ENCODE measurements at regions not wholly inside any gene's neighbourhood (a gene's known extent, or its start where the extent isn't known, plus 50 kb on each side); places are given as distances from the start of the nearest gene placed in this dataset.

DNA sequence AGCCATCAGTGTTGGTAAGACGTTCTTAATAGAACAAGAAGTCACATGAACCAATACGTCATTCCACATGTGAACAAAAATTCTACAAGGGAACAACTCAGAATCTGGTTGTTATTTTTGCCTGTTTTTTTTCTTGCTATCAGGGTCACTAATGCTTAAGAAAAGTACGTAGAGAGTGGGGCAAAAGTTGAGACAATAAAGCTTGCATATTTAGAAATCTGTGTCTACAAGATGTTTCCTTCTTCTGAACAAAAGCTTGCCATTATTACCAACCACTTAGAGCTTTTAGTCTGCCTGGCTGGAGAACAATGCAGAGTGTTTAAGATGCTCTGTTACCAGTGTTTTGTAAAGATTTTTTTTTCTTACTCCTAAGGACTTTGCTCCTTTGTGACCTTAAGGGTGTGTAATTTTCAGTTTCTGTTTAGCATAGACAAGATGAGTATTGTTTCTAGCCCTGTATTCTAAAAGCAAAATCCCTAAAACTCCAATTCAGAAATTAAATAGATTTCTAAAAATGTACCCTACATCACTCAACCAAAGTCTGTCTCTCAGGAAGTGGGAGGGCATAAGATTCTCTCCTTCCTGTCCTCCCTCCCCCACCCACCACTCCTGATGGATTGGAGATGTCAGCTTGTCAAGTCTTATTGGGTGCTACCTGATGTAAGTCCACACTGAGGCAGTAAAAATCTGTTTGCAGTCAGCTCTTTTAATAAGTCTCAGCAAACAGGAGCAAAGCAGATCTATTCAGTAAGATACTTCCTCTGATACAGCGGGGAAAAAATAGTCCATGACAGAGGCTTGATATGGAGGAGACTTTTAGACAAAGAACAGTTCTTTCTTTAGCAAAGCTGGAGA is 267.6 kb downstream of the GRIN2B start:
- Histone ChIP-seq H3K4me2 (ENCODE audit: low read length) (no peak overlapping the region), H3K4me3 (ENCODE audit: low read length) (no peak overlapping the region), H3K36me3 (ENCODE audit: insufficient read depth, low read length) (no peaks in the 10 kb centered on the region), H3K9me3 (replicated peaks; ENCODE audit: low read length) (no peaks in the 10 kb centered on the region), H3K4me1 (ENCODE audit: control insufficient read depth, insufficient read depth, low read length) (no peaks in the 10 kb centered on the region), H3K9ac (ENCODE audit: low read depth, low read length) (no peak overlapping the region), H3K27me3 (ENCODE audit: control insufficient read depth, insufficient read depth, low read length) (no peaks in the 10 kb centered on the region)

DNA sequence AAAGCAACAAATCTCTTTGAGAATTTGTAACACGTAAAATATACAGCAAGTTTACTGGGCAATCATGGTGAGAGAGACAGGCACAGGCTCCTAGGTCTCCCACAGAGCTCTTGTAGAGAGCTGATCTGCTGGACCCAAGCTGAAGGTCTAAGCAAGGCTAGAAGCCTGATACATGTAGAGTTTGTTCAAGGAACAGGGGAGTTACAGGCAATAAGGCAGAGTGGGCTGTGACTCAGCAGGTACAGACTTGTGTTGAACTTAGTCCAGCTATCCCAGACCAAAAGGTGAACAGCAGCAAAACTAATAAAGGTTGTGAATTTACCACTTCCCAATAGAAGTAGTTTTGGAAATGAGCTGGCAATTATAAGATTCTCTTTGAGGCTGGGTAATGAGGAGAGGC is 273.6 kb downstream of the GRIN2B start:
- Histone ChIP-seq H3K9me3 (replicated peaks; ENCODE audit: low read length) (no peaks in the 10 kb centered on the region), H3K36me3 (ENCODE audit: insufficient read depth, low read length) (no peaks in the 10 kb centered on the region), H3K9ac (ENCODE audit: low read depth, low read length) (no peak overlapping the region), H3K4me3 (ENCODE audit: low read length) (no peak overlapping the region), H3K27me3 (ENCODE audit: control insufficient read depth, insufficient read depth, low read length) (peaks cover 3% of the 10 kb centered on the region), H3K4me2 (ENCODE audit: low read length) (no peak overlapping the region), H3K4me1 (ENCODE audit: control insufficient read depth, insufficient read depth, low read length) (no peaks in the 10 kb centered on the region)

DNA sequence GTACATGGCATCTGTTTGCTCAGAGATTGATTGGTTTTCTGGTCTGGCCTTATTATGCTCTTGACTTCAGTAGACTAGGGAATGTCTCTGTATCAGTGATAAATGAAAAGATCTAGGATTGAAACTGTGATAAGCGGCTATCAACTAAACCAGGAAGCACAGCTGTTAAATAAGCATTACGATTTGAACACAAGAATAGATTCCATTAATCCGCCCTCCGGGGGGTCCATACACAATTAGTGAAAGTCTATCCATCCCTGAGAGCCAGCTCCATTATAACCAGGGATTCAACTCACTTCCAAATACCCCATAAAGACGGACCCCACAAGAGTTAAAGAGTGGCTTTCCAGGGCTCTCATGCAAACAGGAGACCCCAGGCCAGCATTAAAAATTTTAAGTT is 279.0 kb downstream of the GRIN2B start:
- Histone ChIP-seq H3K4me2 (ENCODE audit: low read length) (no peak overlapping the region), H3K9me3 (replicated peaks; ENCODE audit: low read length) (no peaks in the 10 kb centered on the region), H3K4me3 (ENCODE audit: low read length) (no peak overlapping the region), H3K36me3 (ENCODE audit: insufficient read depth, low read length) (no peaks in the 10 kb centered on the region), H3K27me3 (ENCODE audit: control insufficient read depth, insufficient read depth, low read length) (peaks cover 3% of the 10 kb centered on the region), H3K4me1 (ENCODE audit: control insufficient read depth, insufficient read depth, low read length) (no peaks in the 10 kb centered on the region), H3K9ac (ENCODE audit: low read depth, low read length) (no peak overlapping the region)

DNA sequence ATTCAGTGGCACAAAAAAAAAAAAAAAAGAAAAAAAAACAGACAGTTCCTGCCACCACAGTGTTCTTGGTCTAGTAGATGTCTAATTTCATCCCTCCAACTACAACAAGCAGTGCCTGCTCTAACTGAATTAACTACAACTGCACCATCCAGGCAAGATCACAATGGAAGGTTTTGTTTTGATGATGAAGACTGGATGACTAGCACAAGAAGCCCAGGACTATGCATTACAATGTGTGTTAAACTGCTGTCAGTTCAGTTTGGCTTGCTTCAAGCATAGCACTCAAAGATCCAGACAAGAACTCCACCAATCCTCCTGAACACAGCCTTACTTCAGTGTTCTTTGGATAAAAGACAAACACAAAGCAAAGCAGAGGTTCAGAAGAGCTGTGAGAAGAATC is 279.9 kb downstream of the GRIN2B start:
- H3K27me3 ChIP-seq (ENCODE audit: control insufficient read depth, insufficient read depth, low read length): peaks cover 3% of the 10 kb centered on the region
- no peak overlapping the region for H3K9ac ChIP-seq (ENCODE audit: low read depth, low read length)
- no peaks in the 10 kb centered on the region for H3K9me3 ChIP-seq (replicated peaks; ENCODE audit: low read length)
- no peaks in the 10 kb centered on the region for H3K36me3 ChIP-seq (ENCODE audit: insufficient read depth, low read length)
- no peak overlapping the region for H3K4me2 ChIP-seq (ENCODE audit: low read length)
- H3K4me3 ChIP-seq (ENCODE audit: low read length): no peak overlapping the region
- no peaks in the 10 kb centered on the region for H3K4me1 ChIP-seq (ENCODE audit: control insufficient read depth, insufficient read depth, low read length)

DNA sequence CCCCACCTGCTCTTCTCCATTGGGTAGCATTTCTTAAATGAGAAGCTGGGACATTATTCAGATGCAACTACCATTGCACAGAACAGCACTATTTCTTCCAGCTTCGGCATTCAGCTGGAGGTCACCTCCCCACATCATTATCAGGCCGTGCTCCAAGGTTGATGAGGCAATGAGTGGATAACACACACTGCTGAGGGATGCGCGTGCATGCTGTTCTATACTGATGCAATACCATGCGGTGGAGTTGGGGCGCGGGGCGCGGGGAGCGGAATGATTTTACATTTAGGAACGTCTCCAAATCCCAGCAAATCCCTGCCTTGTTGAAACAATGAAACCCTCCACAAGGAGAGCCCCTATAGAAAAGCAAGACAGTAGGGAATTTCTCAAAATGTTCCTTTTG is 283.4 kb downstream of the GRIN2B start:
- H3K4me3 ChIP-seq (ENCODE audit: low read length): no peak overlapping the region
- no peaks in the 10 kb centered on the region for H3K9me3 ChIP-seq (replicated peaks; ENCODE audit: low read length)
- H3K36me3 ChIP-seq (ENCODE audit: insufficient read depth, low read length): no peaks in the 10 kb centered on the region
- no peak overlapping the region for H3K4me2 ChIP-seq (ENCODE audit: low read length)
- H3K4me1 ChIP-seq (ENCODE audit: control insufficient read depth, insufficient read depth, low read length): no peaks in the 10 kb centered on the region
- H3K9ac ChIP-seq (ENCODE audit: low read depth, low read length): no peak overlapping the region
- H3K27me3 ChIP-seq (ENCODE audit: control insufficient read depth, insufficient read depth, low read length): no peaks in the 10 kb centered on the region

DNA sequence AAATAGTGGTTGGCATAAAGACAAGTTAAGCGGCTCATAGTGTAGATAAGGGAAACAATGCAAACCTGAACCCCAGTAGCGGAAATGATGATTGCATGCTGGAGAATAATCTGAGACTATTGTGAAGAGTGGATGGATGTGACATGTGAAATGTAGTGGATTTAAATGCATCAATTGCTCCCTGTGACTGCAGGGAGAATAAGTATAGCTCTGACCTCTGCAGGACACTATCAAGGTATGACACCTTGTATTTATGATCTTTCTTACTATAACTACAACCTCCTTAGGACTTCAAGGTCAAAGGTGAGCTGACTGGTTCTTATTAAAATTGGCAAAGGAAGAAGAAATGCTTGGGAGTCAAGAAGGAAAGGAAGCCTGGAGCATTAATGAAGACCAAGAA is 285.6 kb downstream of the GRIN2B start:
- no peaks in the 10 kb centered on the region for H3K27me3 ChIP-seq (ENCODE audit: control insufficient read depth, insufficient read depth, low read length)

DNA sequence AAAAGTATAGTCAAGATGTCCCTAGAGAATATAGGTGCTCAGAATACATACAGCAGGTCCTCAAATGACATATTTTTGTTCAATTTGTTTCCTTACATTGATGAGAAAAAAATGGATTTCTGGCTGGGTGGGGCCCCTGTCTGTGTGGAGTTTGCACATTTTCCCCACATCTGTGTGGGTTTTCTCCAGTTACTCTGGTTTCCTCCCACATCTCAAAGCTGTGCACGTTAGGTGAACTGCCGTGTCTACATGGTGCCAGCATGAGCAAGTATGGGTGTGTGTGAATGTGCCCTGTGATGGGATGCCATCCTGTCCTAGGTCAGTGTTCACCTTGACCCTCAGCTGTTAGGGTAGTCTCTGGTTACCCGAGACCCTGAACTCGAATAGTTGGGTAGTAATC is 289.1 kb downstream of the GRIN2B start:
- Histone ChIP-seq H3K4me1 (ENCODE audit: control insufficient read depth, insufficient read depth, low read length) (no peaks in the 10 kb centered on the region), H3K9me3 (replicated peaks; ENCODE audit: low read length) (no peaks in the 10 kb centered on the region), H3K4me3 (ENCODE audit: low read length) (no peak overlapping the region), H3K27me3 (ENCODE audit: control insufficient read depth, insufficient read depth, low read length) (no peaks in the 10 kb centered on the region), H3K36me3 (ENCODE audit: insufficient read depth, low read length) (no peaks in the 10 kb centered on the region), H3K9ac (ENCODE audit: low read depth, low read length) (no peak overlapping the region), H3K4me2 (ENCODE audit: low read length) (no peak overlapping the region)

More for the DNA sequence above, 285.6 kb downstream of the GRIN2B start:
- Histone ChIP-seq H3K9ac (ENCODE audit: low read depth, low read length) (no peak overlapping the region), H3K4me3 (ENCODE audit: low read length) (no peak overlapping the region), H3K36me3 (ENCODE audit: insufficient read depth, low read length) (no peaks in the 10 kb centered on the region), H3K4me1 (ENCODE audit: control insufficient read depth, insufficient read depth, low read length) (no peaks in the 10 kb centered on the region), H3K9me3 (replicated peaks; ENCODE audit: low read length) (no peaks in the 10 kb centered on the region), H3K4me2 (ENCODE audit: low read length) (no peak overlapping the region)

DNA sequence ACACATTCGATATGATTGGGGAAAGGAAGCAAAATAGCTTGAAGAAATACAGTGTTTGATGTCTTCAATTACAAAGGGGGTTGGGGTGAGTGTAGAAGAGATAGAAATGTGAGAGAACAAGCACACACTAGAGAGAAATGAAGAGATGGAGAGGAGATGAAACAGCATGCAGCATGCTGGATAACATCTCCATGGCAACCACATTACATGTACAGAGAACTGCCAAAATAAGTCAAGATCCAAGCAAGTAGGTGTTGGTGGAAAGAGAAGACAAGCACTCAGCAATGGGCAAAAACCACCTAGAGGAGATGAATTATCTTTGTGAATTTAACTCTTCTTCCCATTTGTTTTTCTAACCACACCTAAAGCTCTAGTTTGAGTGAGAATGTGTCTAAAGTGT is 289.8 kb downstream of the GRIN2B start:
- H3K9ac ChIP-seq (ENCODE audit: low read depth, low read length): no peak overlapping the region
- H3K4me1 ChIP-seq (ENCODE audit: control insufficient read depth, insufficient read depth, low read length): no peaks in the 10 kb centered on the region
- no peaks in the 10 kb centered on the region for H3K36me3 ChIP-seq (ENCODE audit: insufficient read depth, low read length)
- no peak overlapping the region for H3K4me3 ChIP-seq (ENCODE audit: low read length)
- no peaks in the 10 kb centered on the region for H3K27me3 ChIP-seq (ENCODE audit: control insufficient read depth, insufficient read depth, low read length)
- no peaks in the 10 kb centered on the region for H3K9me3 ChIP-seq (replicated peaks; ENCODE audit: low read length)
- H3K4me2 ChIP-seq (ENCODE audit: low read length): no peak overlapping the region

DNA sequence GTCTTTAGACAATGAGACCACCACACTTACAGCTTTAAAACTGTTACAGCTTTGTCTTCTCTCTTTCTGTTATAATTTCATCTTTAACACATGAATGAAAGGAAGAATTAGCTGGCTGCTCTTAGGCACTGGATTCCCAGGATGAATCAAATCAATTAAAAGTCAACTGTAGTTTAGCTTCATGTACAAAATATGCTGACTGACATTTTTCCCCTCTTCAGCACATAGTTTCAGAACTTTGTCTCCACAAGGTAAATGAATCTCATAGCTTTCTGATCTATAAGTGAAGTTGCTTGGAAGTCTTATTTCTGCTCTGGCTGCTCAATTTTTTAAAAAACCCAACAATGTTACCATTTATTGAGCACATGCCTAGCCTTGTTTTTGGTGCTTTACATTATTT is 293.8 kb downstream of the GRIN2B start:
- H3K27me3 ChIP-seq (ENCODE audit: control insufficient read depth, insufficient read depth, low read length): no peaks in the 10 kb centered on the region
- H3K9me3 ChIP-seq (replicated peaks; ENCODE audit: low read length): no peaks in the 10 kb centered on the region
- no peak overlapping the region for H3K4me2 ChIP-seq (ENCODE audit: low read length)
- no peaks in the 10 kb centered on the region for H3K4me1 ChIP-seq (ENCODE audit: control insufficient read depth, insufficient read depth, low read length)
- no peaks in the 10 kb centered on the region for H3K36me3 ChIP-seq (ENCODE audit: insufficient read depth, low read length)
- H3K9ac ChIP-seq (ENCODE audit: low read depth, low read length): no peak overlapping the region
- H3K4me3 ChIP-seq (ENCODE audit: low read length): no peak overlapping the region

DNA sequence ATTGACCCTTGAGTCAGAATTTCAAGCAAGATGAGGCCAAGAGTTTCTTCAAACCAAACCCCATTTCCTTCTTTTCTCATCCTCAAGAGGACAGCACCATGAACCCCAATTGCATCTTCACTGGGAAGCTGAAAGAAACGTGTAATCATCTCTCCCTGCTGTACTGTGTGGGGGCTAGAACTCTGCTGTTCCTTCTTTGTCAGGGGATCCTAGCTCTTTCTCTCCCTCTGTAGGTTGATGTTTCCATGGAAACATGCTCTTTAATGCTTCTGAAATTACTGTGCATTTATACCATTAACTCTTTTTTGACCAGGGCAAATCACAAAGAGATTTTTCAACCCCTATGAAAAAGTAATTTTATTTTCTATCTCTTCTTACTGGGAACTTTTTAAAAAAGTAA is 295.1 kb downstream of the GRIN2B start:
- Histone ChIP-seq H3K9me3 (replicated peaks; ENCODE audit: low read length) (no peaks in the 10 kb centered on the region), H3K36me3 (ENCODE audit: insufficient read depth, low read length) (no peaks in the 10 kb centered on the region)

DNA sequence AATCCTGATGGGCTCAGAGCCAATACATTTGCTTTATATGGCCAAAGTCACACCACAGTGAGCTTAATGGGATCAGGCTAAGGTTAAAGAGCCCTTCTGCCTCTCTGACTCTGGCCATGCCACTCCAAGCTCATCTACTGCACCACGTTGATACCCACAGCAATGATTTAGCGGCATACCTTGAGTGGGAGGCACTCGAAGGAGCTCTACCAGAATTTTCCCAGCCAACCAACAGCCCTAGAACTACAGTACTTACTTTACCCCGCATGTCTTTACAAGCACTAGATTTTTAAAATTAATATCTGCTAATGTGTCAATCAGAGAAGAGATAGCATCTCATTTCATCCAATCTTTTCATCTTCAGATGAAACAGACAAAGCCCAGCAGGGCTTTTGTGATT is 300.5 kb downstream of the GRIN2B start:
- Histone ChIP-seq H3K9ac (ENCODE audit: low read depth, low read length) (no peak overlapping the region), H3K36me3 (ENCODE audit: insufficient read depth, low read length) (no peaks in the 10 kb centered on the region), H3K4me1 (ENCODE audit: control insufficient read depth, insufficient read depth, low read length) (no peaks in the 10 kb centered on the region), H3K4me2 (ENCODE audit: low read length) (no peak overlapping the region), H3K9me3 (replicated peaks; ENCODE audit: low read length) (no peaks in the 10 kb centered on the region), H3K4me3 (ENCODE audit: low read length) (no peak overlapping the region), H3K27me3 (ENCODE audit: control insufficient read depth, insufficient read depth, low read length) (peaks cover 2% of the 10 kb centered on the region)

More for the DNA sequence above, 295.1 kb downstream of the GRIN2B start:
- Histone ChIP-seq H3K4me3 (ENCODE audit: low read length) (no peak overlapping the region), H3K9ac (ENCODE audit: low read depth, low read length) (no peak overlapping the region), H3K27me3 (ENCODE audit: control insufficient read depth, insufficient read depth, low read length) (no peaks in the 10 kb centered on the region), H3K4me1 (ENCODE audit: control insufficient read depth, insufficient read depth, low read length) (no peaks in the 10 kb centered on the region), H3K4me2 (ENCODE audit: low read length) (no peak overlapping the region)

DNA sequence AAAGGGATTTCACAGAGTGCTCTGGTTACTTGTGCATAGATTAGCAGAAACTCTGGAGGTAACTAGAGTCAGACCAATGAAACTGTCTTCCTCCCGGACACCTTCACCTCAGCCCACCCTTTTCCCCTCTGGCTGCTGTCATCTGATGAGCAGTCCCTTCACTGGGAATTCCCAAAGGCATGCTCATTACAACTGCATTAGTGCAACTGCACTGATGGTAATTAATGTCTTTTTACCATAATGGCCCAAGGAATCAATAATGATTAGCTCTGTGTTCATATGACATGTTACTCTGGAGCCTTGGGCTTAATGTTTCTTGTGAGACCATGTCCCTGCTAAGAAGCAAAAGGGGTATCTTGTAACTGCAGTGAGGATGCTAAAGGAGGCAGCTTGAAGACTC is 304.5 kb downstream of the GRIN2B start:
- H3K4me1 ChIP-seq (ENCODE audit: control insufficient read depth, insufficient read depth, low read length): no peaks in the 10 kb centered on the region
- H3K9me3 ChIP-seq (replicated peaks; ENCODE audit: low read length): no peaks in the 10 kb centered on the region

More for the DNA sequence above, 304.5 kb downstream of the GRIN2B start:
- Histone ChIP-seq H3K27me3 (ENCODE audit: control insufficient read depth, insufficient read depth, low read length) (peaks cover 2% of the 10 kb centered on the region), H3K9ac (ENCODE audit: low read depth, low read length) (no peak overlapping the region), H3K4me3 (ENCODE audit: low read length) (no peak overlapping the region), H3K36me3 (ENCODE audit: insufficient read depth, low read length) (no peaks in the 10 kb centered on the region), H3K4me2 (ENCODE audit: low read length) (no peak overlapping the region)
